Activated CD8-positive, alpha-beta memory T cell treated with anti-CD3 and anti-CD28 coated beads, Interleukin-2, amount 10 ng/mL, durations not matched to agents 7 days and 5 days (primary cell): ENCODE measurements at regions not wholly inside any gene's neighbourhood (a gene's known extent, or its start where the extent isn't known, plus 50 kb on each side); places are given as distances from the start of the nearest gene placed in this dataset.
"Not testable (repeated sequence)": the region's sequence is repeated elsewhere in the genome, so short reads cannot be mapped to it uniquely, and the experiment has no call there.

Experiments
- ATAC-seq: fragments of 150-1000 bp; cut with Tn5 transposase; one replicate; pipeline ENCODE4 v1.10.0; 2021; ENCODE audit warnings: moderate library complexity
- CTCF ChIA-PET: fragments of 350-600 bp; sonication (Branson Sonifier 250); formaldehyde crosslinking; loops from one replicate; lab custom pipeline; 2021; ENCODE audit warnings: antibody characterized with exemption; lab: Charles Lee
- DNase-seq: peaks from one replicate; pipeline ENCODE4 v3.0.0-alpha.2; 2020
- H3K27ac Mint-ChIP-seq: one replicate; pipeline ENCODE4 v1.8.0; 2021; ENCODE audit warnings: mild to moderate bottlenecking, mixed read lengths
- H3K27me3 Mint-ChIP-seq: one replicate; pipeline ENCODE4 v1.8.0; 2021; ENCODE audit warnings: mixed read lengths
- H3K36me3 Mint-ChIP-seq: one replicate; pipeline ENCODE4 v1.8.0; 2021; ENCODE audit warnings: mild to moderate bottlenecking, mixed read lengths
- H3K4me1 Mint-ChIP-seq: one replicate; pipeline ENCODE4 v1.8.0; 2021; ENCODE audit warnings: mixed read lengths
- H3K4me3 Mint-ChIP-seq: one replicate; pipeline ENCODE4 v1.8.0; 2021; ENCODE audit warnings: mild to moderate bottlenecking, moderate library complexity, mixed read lengths
- H3K9me3 Mint-ChIP-seq: one replicate; pipeline ENCODE4 v1.8.0; 2022; ENCODE audit warnings: low read depth, mixed read lengths

DNA sequence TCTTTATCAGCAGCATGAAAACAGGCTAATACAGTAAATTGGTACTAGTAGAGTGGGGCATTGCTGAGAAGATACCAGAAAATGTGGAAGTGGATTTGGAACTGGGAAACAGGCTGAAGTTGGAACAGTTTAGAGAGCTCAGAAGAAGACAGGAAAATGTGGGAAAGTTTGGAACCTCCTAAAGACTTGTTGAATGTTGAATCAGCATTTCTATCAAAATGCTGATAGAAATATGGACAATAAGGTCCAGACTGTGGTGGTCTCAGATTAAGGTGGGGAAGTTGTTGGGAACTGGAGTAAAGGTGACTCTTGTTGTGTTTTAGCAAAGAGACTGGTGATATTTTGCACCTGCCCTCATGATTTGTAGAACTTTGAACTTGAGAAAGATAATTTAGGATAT is 231.2 kb upstream of the KCND2 start:
- Mint-ChIP-seq H3K4me3 (no peak overlapping the region), H3K4me1 (no peaks in the 10 kb centered on the region), H3K27me3 (no peaks in the 10 kb centered on the region), H3K27ac (no peak overlapping the region), H3K9me3 (peaks cover 5% of the 10 kb centered on the region), H3K36me3 (no peaks in the 10 kb centered on the region)
- DNase-seq (no peak), ATAC-seq (no peak)
- CTCF ChIA-PET, result no interaction called here

DNA sequence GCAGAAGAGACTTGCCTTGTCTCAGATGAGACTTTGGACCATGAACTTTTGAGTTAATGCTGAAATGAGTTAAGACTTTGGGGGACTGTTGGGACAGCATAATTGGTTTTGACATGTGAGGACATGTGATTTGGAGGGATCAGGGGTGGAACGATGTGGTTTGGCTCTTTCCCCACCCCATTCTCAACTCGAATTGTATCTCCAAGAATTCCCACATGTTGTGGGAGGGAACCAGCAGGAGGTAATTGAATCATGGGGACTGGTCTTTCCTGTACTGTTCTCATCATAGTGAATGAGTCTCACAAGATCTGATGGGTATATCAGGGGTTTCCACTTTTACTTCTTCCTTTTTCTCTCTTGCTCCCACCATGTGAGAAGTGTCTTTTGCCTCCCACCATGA is 229.7 kb upstream of the KCND2 start:
- Mint-ChIP-seq H3K9me3 (peaks cover 7% of the 10 kb centered on the region), H3K27me3 (no peaks in the 10 kb centered on the region), H3K4me3 (no peak overlapping the region), H3K36me3 (no peaks in the 10 kb centered on the region), H3K4me1 (no peaks in the 10 kb centered on the region), H3K27ac (no peak overlapping the region)
- no peak for DNase-seq
- CTCF ChIA-PET, result no interaction called here
- no peak for ATAC-seq

DNA sequence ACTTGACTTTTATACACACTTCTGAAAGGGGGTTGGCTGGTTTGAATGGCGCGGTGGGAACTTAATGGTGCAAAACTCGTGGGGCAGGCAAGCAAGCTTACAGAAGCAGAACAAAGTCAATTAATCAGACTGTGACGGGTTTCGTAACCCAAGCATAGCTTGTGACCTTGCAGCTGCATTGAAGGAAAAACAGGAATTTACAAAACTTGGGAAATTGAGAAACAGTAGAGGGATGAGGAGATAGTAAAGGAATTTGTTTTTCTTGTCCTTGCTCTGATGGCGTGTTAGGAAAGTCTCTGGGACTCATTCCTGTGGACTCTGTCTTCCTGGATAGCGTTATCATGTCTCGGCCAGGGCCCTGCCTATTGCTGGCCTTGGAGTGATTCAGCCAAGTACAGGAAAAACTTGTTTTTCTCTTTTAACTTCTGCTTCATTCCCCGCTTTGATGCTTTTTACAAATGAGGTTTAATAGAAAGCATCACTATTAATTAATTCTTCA is 220.0 kb upstream of the KCND2 start:
- Mint-ChIP-seq H3K4me3 (no peak overlapping the region), H3K27ac (no peak overlapping the region), H3K36me3 (no peaks in the 10 kb centered on the region), H3K9me3 (peaks cover 2% of the 10 kb centered on the region), H3K27me3 (no peaks in the 10 kb centered on the region), H3K4me1 (no peaks in the 10 kb centered on the region)
- DNase-seq, result no peak
- no peak for ATAC-seq
- CTCF ChIA-PET, result no interaction called here

DNA sequence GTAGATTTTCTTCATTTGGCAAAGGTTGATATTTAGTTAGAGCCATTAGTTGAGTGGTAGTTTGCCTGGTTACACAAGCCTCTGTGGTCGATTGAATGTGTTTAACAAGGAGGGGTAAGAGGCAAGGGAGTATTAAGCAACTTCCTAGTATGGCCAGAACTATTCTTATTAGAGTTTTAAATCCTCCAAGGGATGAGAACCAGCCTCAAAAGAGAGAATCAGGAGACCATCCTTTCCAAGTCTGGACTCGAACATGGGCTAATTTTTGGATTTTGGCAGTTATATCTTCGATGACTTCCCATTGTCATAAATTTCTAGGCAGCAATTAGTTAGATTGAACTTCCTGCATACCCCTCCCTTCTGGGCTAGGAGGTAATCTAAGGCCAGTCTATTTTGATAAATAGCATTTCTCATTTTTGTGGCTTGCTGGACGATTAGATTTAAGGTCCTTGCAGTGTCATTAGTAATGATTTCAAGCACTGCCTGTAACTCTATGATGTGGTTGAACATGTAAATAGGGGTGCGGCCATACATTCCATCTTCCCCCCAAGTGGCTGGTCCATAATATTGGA is 219.5 kb upstream of the KCND2 start:
- H3K36me3 Mint-ChIP-seq, result no peaks in the 10 kb centered on the region
- H3K27ac Mint-ChIP-seq, result no peak overlapping the region
- DNase-seq (no peak), ATAC-seq (no peak)
- H3K27me3 Mint-ChIP-seq, result no peaks in the 10 kb centered on the region
- no peak overlapping the region for H3K4me3 Mint-ChIP-seq
- H3K4me1 Mint-ChIP-seq, result no peaks in the 10 kb centered on the region
- H3K9me3 Mint-ChIP-seq, result peaks cover 2% of the 10 kb centered on the region
- CTCF ChIA-PET, result no interaction called here

DNA sequence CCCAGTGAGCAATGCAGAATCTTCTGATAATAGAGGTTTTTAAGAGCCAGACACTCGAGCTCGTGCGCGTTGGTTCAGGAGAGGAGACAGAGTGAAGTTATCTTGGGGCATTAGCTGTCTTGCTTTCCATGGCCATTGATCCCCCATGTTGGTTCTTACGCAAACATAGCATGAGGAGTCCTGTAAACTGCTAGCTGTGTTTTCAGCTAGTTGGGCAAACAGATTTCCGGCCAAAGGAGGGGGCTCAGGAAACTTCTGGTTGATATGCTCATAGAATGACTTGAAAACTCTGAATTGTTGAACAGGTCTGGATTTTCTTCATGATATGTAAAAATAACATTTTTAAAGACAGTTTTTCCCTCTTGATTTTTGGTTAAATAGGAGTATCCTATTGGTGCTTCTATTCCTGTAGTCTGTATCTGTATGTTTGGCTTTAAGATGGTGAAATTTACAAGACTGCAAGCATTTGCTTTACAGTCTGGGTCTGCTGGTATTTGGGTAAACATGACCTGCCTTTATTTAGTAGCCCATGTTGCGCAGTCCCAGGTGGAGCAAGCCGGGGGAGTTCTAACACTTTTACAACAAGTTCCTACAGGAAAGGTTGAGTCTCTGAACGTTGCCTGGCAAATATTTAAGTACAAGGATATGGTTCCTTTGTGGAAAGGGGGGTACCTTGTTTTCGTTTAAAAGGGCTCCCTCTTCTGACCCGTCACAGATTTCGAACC is 218.4 kb upstream of the KCND2 start:
- DNase-seq (no peak), ATAC-seq (no peak)
- CTCF ChIA-PET, result no interaction called here
- Mint-ChIP-seq H3K36me3 (no peaks in the 10 kb centered on the region), H3K27ac (no peak overlapping the region), H3K27me3 (no peaks in the 10 kb centered on the region), H3K4me3 (no peak overlapping the region), H3K4me1 (no peaks in the 10 kb centered on the region), H3K9me3 (peaks cover 4% of the 10 kb centered on the region)

DNA sequence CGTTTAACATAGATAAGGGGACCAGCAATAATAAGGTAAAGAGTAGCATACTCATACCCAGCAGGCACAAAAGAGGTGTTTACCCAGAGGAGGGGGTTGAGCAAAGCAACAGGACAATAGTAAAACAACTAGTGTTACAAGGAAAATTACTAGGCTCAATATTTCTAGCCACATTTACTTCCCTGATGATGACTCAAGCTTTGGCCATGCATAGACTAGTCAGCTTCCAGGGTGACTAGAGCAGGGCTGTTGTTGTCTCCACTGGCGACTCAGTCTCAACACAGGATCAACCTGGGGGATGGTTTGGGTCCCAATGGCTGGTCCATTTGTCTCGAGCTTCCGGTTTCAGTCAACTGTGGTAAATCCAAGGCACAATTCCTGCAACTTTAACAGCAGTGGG is 217.7 kb upstream of the KCND2 start:
- Mint-ChIP-seq H3K4me1 (no peaks in the 10 kb centered on the region), H3K9me3 (peaks cover 4% of the 10 kb centered on the region), H3K4me3 (no peak overlapping the region), H3K27ac (no peak overlapping the region), H3K27me3 (no peaks in the 10 kb centered on the region), H3K36me3 (no peaks in the 10 kb centered on the region)
- CTCF ChIA-PET, result no interaction called here
- ATAC-seq (no peak), DNase-seq (no peak)

DNA sequence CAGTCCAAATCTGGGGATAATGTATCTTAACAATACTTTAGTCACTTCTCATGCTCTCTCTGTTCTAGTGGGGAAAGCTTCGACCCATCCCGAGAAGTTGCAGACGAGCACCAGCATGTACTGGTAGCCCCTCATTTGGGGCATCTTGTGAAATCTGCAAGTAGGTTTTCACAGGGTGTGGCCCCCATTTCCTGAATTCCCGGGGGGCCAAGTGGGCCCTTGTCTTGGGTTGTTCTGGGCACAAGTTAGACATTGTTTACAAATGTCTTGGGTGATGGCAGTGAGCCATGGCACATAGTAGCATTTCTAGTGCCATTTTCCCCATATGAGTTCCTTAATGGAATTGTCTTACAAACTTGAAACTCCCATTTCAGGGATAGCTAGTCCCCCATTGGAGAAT is 216.7 kb upstream of the KCND2 start:
- CTCF ChIA-PET, result no interaction called here

DNA sequence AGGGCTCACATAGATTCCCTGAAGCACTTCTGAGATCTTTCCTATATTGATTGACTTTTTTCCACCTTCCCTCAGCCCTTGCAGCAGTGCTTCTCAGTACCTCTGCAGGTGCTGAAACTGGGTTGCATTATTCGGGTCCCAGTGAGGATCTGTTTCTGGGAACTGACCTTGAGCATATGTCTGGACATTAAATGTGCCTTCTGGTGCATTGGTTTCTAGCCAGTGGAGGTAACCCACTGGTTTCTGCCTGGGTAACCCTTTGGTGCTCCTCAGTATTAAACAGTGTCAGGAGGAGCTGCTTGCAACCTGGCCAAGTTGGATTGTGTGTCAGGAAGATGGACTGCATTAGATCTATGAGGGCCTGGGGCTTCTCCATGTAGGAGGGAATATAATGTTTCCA is 213.3 kb upstream of the KCND2 start:
- Mint-ChIP-seq H3K27ac (no peak overlapping the region), H3K9me3 (peaks cover 9% of the 10 kb centered on the region), H3K4me1 (no peaks in the 10 kb centered on the region), H3K36me3 (no peaks in the 10 kb centered on the region), H3K27me3 (no peaks in the 10 kb centered on the region), H3K4me3 (no peak overlapping the region)
- DNase-seq, result no peak
- ATAC-seq, result no peak
- CTCF ChIA-PET, result no interaction called here

More for the DNA sequence above, 216.7 kb upstream of the KCND2 start:
- H3K36me3 Mint-ChIP-seq, result no peaks in the 10 kb centered on the region
- H3K4me1 Mint-ChIP-seq, result no peaks in the 10 kb centered on the region
- peaks cover 9% of the 10 kb centered on the region for H3K9me3 Mint-ChIP-seq
- H3K4me3 Mint-ChIP-seq, result no peak overlapping the region
- H3K27me3 Mint-ChIP-seq, result no peaks in the 10 kb centered on the region
- ATAC-seq (no peak), DNase-seq (no peak)
- no peak overlapping the region for H3K27ac Mint-ChIP-seq

DNA sequence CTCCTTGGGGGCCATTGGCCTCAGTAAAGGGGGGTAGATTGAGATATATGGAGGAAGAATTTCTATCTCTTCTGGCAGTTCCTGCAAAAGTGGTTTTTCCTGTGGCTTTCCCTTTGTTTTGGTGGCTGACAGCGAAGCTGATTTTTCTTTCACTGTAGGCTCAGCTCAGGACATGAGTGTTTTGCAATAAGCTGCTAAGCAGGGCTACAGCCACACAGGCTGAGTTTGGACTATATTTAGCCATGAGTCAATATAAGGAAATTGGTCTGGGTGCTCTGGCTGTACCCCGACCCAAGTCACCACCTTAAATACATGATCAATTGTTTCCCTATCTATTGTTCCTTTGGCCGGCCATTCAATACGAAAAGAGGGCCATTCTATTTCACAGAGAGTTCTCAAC is 212.7 kb upstream of the KCND2 start:
- CTCF ChIA-PET, result no interaction called here
- DNase-seq, result no peak
- ATAC-seq, result no peak
- no peak overlapping the region for H3K27ac Mint-ChIP-seq
- H3K4me3 Mint-ChIP-seq, result no peak overlapping the region
- no peaks in the 10 kb centered on the region for H3K4me1 Mint-ChIP-seq
- peaks cover 7% of the 10 kb centered on the region for H3K9me3 Mint-ChIP-seq
- no peaks in the 10 kb centered on the region for H3K36me3 Mint-ChIP-seq
- H3K27me3 Mint-ChIP-seq, result no peaks in the 10 kb centered on the region

DNA sequence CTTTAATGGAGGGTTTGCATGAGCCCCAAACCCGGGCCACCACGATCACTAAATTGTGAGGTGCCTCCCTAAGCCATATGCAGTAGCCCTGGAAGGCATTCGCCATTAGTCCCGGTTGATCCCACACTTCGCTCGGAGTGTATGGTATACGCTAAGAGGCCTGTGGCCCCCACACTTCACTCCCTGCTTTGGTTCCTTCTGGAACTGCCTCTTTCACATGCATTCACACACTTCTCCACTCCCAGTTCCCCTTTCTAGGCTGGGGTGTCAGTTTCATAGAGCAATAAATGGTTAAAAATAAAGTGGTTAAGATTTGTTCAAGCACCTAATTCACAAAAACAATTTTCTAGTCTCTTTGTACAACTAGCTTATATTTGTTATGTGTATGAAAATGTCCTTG is 212.1 kb upstream of the KCND2 start:
- DNase-seq, result no peak
- no peak overlapping the region for H3K4me3 Mint-ChIP-seq
- H3K27me3 Mint-ChIP-seq, result no peaks in the 10 kb centered on the region
- H3K36me3 Mint-ChIP-seq, result no peaks in the 10 kb centered on the region
- no peaks in the 10 kb centered on the region for H3K4me1 Mint-ChIP-seq
- ATAC-seq, result no peak
- CTCF ChIA-PET, result no interaction called here
- H3K27ac Mint-ChIP-seq, result no peak overlapping the region
- H3K9me3 Mint-ChIP-seq, result peaks cover 7% of the 10 kb centered on the region

DNA sequence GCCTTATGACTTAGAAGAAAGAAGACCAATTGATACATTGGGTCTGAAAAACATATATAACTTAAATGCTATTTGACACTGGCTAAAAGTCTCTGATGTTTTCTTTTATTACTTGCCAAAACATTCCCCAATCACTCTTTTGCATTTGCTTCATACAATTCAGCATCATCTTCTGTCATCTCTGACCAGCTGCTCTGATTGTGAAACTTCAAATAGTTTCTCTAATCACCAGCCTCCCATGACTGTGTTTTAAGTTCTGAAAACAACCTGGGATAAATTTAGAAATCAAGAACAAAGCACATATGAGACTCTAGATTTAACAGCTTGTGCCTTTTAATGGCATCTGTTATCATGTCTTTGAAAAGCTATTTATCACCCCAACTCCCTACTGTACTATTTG is 208.4 kb upstream of the KCND2 start:
- Mint-ChIP-seq H3K9me3 (peaks cover 15% of the 10 kb centered on the region), H3K27me3 (no peaks in the 10 kb centered on the region), H3K4me3 (no peak overlapping the region), H3K4me1 (no peaks in the 10 kb centered on the region), H3K36me3 (no peaks in the 10 kb centered on the region), H3K27ac (no peak overlapping the region)
- no peak for ATAC-seq
- CTCF ChIA-PET, result no interaction called here
- DNase-seq, result no peak

DNA sequence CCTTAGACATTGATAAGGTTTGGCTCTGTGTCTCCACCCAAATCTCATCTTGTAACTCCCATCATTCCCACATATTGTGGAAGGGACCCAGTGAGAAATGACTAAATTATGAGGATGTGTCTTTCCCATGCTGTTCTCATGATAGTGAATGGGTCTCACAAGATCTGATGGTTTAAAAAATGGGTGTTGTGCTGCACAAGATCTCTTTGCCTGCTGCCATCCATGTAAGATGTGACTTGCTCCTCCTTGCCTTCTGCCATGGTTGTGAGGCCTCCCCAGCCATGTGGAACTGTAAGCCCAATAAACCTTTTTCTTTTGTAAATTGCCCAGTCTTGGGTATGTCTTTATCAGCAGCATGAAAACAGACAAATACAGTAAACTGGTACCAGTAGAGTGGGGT is 206.1 kb upstream of the KCND2 start:
- H3K27me3 Mint-ChIP-seq, CTCF ChIA-PET, ATAC-seq, DNase-seq, H3K27ac Mint-ChIP-seq, H3K36me3 Mint-ChIP-seq, H3K4me3 Mint-ChIP-seq, H3K4me1 Mint-ChIP-seq: not testable (repeated sequence)
- H3K9me3 Mint-ChIP-seq, result peaks cover 11% of the 10 kb centered on the region

DNA sequence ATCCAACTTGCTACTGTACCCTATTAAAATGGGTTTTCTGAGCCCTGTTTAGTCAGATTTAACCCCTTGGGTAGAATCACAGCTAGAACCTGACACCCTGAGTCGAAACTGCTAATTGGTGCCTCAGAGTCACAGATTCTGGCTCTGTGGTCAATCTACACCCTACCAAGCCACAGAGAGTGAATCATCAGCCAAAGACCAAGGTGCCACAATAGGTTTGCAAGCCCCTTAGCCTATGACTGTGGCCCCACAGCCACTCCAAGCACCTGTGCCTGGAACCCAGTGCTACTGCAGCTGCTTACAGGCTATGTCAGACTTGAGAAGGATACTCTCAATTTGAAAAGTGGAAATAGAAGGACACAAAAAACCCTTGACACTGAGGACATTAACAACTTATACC is 202.8 kb upstream of the KCND2 start:
- no peak for DNase-seq
- CTCF ChIA-PET, result no interaction called here
- ATAC-seq, result no peak

DNA sequence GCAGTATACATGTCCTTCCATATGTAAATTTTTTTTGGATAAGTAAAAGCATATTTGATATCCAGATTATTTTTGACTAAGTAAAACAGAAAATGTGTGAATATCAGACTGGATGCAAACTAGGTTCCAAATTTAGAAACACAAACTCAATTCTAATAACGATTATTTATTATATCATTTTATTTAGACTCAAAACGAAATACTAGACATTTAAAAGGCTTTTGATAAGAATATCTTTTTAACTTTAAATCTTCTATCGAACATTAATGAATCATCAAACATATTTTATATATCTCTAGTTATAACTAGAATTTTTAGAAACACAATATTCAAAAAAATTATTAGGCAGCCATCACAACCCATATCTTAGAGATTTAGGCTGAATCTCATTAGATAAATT is 195.2 kb upstream of the KCND2 start:
- H3K4me1 Mint-ChIP-seq, result no peaks in the 10 kb centered on the region
- H3K4me3 Mint-ChIP-seq, result no peak overlapping the region
- no peak for ATAC-seq
- DNase-seq, result no peak
- H3K27me3 Mint-ChIP-seq, result no peaks in the 10 kb centered on the region
- H3K36me3 Mint-ChIP-seq, result no peaks in the 10 kb centered on the region
- peaks cover 4% of the 10 kb centered on the region for H3K9me3 Mint-ChIP-seq
- no peak overlapping the region for H3K27ac Mint-ChIP-seq
- CTCF ChIA-PET, result no interaction called here

More for the DNA sequence above, 202.8 kb upstream of the KCND2 start:
- Mint-ChIP-seq H3K9me3 (peaks cover 11% of the 10 kb centered on the region), H3K27me3 (no peaks in the 10 kb centered on the region), H3K4me3 (no peak overlapping the region), H3K27ac (no peak overlapping the region), H3K36me3 (no peaks in the 10 kb centered on the region), H3K4me1 (no peaks in the 10 kb centered on the region)
